Fibroblast of gingiva (primary cell): ENCODE measurements at regions not wholly inside any gene's neighbourhood (a gene's known extent, or its start where the extent isn't known, plus 50 kb on each side); places are given as distances from the start of the nearest gene placed in this dataset.

ENCODE experiments used
- DNase-seq: peaks from one replicate; pipeline ENCODE4 v3.0.0-alpha.2; 2011; ENCODE audit warnings: low read depth

DNA sequence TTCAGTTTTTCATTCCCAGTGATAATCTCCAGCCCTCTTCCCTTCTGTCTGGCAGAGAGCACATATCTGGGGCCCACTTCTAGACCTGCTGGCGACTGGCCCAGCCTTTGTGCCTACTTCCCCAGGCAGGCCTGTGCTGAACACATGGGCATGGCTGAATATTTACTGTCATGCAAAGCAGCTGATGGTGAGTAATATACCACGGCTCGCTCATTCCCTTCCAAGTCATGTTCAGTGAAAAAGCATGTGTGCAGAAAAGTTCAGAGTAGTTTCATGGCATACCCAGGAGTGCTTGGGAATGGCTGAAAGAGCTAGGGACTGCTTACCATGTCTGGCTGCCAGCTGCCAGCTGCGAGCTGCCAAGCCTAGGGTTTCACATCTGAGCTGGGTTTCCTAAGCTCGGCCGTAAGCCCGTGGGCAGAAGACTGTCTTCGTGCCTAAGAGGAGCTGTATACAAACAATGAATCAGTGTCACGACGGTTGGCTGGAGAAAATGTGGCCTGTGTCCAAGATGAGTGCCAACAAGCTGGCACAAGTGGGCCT is 179.9 kb upstream of the PELI2 start:
- DNase-seq: peak; percentile 93

DNA sequence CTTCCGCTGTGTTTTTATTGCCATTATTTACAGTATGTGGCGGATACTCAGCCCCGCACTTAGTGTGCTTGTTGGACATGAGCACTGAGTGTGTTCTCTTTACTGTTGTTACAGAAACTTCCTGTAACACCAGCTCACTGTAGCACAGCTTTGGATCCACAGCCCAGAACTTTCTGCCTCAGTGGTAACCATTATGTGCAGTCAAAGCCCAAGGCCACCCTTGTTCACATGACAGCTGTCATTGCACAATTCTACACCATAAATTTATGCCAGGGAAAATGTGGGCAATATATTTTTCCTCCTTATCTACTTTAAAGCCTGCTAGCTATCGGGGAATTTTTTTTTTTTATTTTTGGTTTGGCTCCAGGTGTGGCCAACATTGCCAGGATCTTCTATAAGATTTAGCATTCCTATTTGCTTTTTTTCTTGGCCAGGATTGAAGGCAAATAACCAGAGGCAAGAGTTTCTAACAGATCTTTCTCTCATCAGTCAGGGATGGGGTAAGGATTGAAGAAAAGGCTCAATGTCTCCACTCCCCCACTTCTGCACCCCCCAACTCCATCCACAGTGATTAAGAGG is 176.0 kb upstream of the PELI2 start:
- DNase-seq: no peak

DNA sequence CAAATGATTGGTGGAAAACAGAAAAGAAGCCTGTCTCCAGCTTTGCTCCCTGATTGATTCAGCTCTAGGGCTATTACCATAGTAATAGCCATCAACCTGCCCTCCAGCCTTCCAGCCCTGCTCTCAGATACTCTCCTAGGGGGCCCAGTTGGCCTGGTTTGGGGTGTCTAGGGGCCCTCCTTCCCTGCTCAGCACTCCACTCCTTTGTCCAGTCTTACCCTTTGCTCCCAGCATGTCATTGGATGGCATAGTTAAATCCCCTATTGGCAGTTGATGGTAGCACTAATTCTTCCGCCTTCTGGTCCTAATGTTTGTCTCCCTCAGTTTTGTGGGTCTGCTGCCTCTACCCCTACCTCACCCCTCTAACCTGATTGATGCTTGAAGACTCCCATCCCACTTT is 175.4 kb upstream of the PELI2 start:
- DNase-seq: no peak

DNA sequence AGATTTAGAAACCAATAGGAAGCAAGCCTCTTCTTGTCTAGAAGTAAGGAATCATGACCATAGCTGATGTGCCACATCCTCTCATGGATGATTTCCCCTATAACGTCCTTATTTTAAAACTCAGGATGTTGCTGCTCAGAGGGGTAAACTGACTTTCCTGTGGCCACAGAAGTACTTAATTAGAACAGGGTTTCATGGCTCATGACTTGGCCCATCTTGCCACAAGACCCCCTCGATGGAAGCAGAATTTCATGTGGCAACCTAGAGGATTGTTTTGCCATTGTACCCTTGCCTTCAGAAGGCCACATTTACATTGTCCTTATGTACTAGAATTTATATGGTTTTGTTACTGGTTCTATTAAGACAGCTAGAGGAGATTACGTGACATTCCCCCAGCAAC is 173.5 kb upstream of the PELI2 start:
- DNase-seq: no peak

DNA sequence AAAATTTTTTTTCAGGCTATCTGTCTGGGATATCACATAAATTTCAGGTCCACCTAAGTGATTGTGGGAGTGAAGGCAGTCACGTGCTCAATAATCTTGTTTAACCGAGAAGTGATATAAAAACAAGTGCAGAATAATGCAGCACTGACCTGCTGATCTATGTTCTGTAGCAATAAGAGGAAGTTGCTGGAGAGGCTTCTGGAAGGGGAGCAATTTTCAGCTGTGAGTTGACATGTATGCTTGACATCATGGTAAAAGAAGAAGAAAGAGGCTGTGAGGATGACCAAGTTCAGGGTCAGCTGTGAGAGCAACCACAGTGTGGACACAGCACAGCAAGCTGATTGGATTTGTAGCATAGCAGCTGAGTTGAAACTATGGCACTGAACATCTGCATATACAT is 172.0 kb upstream of the PELI2 start:
- DNase-seq: no peak

DNA sequence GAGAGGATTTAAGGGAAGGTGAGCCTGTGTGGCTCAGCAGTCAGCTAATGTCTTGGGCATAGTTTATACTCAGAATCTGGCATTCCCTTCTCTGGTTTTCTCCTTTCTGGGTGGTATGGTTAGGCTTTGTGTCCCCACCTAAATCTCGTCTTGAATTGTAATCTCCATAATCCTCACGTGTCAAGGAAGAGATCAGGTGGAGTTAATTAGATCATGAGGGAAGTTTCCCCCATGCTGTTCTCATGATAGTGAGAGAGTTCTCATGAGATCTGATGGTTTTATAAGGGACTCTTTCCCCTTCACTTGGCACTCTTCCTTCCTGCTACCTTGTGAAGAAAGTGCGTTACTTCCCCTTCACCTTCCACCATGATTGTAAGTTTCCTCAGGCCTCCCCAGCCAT is 169.8 kb upstream of the PELI2 start:
- DNase-seq: no peak

DNA sequence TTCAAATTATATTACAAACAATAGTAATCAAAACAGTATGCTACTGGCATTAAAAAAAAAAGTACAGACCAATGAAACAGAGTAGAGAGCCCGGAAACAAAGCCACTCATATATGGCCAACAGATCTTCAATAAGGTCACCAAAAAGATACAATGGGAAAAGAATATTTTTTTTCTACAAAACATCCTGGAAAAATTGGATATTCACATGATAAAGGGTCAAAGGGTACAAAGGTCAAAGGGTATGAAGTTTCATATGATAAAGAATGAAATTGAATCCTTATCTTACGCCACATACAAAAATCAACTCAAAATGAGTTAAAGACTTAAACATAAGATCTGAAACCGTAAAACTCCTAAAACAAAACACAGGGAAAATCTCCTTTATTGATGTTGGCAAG is 168.5 kb upstream of the PELI2 start:
- no peak for DNase-seq

DNA sequence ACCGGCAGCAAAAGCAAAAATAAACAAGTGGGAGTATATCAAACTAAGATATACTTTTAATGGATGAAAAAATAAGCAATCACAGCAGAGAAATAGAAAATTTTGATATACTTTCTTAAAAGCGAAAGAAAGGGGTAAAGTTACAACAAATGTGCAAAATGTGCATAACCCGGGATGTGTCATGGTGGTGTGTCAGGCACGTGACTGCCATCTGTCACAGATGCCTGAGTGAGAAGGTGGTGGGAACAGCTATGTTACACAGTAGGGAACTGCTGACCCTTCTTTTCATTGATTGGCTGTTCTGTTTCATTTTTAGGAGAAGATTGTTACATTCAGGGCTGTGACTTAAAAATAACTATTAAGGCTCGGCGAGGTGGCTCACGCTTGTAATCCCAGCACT is 168.1 kb upstream of the PELI2 start:
- no peak for DNase-seq

DNA sequence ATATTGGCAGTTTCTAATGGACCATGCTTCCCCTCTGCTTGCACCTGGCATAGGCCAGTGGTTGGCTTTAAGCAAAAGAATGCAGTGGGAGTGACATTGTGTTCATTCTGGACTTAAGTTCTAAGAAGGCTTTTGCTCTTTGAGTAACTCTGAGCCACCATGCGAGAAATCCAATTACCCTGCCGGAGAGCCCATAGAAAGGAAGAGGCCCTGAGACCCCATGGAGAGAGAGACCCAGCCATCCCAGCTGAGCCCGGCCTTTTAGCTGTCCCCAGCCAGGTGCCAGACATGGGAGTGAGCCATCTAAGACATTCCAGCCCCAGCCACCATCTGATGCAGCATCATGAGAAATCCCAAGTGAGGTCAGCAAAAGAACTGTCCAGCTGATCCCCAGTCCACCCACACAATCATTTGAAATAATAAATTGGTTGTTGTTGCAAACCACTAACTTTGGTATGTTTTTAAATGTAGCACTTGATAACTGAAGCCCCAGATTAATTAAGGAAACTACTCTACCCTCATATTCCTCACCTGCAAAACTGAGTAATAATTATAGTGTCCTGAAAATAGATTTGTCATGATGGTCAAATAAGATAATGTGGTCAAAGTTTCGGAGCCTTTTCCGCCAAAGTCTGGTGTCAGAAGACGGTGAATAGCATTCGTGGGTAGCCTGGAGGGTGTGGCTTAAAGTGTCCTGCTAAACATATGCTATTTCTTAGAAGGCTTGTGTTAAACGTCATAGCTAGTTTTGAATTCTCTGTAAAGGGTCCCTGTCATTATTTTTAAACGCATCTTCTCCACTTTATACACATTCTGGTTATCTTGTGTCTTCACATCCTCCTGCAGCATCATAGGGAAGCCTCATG is 166.6 kb upstream of the PELI2 start:
- DNase-seq: no peak

DNA sequence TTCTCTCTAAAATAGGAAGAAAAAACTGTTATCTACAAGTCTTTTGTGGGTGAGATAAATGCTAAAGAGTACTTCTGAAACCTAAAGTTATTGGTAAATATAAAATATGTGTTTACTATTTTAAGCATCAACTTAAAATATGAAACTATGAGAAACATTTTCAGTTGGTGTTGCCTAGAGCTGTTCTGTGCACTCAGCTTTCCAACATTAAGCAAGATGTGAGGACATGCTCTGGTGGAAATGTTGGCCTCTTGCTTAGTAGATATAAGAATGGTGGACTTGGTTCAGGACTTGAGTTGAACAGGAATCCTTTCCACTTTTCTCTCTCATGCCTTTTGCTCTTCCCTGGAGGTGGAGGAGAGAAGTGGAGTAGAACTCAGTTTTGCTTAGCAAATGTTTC is 164.1 kb upstream of the PELI2 start:
- peak; percentile 9 for DNase-seq

DNA sequence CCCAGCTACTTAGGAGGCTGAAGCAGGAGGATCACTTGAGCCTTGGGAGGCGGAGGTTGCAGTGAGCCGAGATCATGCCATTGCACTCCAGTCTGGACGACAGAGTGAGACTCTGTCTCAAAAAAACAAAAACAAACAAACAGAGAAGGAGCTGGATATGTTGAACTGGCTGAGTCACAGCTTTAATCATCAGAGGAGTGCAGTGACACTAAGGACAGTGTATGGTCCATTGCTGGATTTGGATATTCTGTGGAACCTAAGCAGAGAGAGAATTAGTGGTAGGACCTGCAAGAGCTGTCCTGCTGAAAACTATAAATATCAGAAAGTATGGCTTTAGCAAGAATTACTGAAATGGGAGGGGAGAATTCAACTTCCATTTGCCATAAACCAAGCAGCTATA is 163.0 kb upstream of the PELI2 start:
- no peak for DNase-seq

DNA sequence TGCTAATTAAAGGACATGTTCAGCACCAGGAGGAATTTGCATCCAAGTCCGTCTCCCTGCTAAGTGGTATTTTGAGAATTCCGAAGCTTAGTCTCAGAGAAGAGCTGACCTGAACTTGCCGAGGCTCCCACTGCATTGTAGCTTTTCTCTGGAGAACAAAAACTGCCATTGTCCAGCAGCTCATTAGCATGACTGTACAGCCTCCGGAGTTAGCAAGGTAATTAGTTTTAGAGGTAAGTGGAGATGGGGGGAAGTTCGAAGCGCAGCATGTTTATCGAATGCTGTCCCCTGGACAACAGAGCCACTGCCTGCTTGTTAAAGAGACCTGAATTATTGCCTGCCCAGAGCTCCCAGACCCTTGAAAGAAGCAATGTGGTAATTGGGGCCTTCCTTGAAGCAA is 160.3 kb upstream of the PELI2 start:
- DNase-seq: no peak

DNA sequence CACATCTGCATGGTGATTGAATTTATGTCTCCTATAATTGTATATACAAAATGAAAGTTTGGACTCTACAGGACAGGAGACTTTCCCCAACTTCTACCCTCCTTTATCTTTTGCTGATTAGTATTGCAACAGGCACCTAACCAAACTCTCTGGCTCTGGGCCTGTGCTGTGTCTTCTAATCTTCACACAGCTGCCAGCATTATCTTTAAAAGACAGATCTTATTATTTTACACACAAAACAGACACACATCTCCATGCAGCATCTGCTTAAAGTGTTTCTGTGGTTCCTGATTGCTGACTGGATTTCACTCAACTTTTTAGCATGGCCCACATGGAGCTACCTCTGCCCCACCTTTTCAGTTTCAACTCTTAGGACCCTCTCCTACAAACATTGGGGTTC is 154.9 kb upstream of the PELI2 start:
- DNase-seq: no peak

DNA sequence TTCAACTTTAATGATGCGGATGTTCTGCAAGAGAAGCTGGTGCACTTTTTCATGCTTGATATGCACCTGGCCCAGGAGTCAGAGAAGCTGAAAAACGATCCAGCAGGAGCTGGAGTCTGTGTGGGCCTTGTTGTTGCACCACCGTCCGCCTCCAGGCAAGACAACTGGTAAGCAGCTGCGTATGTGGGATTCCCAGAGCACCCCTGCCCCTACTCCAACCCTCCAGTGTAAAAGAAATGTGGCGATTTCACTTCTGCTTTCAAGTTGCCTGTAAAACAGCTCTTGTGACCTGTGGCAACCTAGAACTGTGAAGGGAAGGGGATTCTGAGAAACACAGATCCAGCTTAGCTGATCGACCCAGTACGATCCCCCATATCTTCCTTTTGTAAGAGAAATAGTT is 154.1 kb upstream of the PELI2 start:
- DNase-seq: no peak

DNA sequence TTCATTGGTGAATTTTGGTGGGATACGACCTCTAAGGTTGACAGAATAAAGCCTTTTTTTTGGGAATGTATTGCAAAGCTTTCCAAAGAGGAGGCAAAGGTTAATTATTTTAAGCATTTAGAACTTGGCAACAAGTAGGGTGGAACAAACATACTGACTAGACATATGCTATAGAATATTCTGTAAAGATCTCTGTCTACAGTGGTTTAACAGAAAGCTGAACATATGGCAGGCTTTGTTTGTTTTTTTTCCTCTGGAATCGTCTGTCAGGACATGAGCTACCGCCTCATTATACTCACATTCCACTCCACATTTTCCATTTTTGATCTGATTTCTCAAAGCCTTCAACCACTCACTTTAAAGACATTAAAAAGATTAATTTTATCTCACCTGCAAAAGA is 153.4 kb upstream of the PELI2 start:
- DNase-seq: no peak

DNA sequence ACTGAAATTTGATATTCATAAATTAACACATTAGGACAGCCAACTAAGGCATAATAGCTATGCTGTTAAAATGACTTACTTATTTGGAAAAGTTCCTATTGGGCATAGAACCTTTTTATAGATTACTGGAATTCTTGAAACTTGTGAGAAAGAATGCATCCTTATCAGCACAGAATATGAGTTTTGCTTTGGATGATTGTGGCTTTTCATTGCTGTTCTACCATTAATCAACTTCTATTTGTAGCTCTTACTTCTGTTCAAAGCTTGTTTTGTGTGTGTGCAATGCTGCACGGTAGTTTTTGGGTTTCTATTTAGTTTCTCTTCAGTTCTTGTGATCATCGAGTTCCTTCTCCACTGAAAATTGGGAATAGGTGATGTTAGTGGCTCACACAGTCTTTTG is 152.4 kb upstream of the PELI2 start:
- DNase-seq: no peak

DNA sequence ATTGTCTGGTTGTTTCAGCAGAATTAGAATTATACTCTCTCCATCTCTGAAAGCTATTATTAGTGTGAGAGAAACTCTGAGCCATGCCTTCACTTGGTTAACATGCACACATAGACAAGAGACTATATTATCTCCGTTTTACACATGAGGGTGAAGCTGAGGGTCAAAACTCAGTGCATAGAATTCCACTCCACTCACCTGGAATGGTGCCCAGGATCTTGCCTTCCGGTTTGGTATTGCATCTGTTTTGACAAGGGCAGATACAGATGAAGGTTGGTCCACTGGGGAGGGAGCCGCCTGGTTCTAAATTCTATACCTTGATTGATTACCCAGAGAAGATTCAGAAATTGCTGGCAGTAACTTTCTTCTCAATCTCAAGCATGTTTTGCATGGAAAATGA is 149.5 kb upstream of the PELI2 start:
- no peak for DNase-seq

DNA sequence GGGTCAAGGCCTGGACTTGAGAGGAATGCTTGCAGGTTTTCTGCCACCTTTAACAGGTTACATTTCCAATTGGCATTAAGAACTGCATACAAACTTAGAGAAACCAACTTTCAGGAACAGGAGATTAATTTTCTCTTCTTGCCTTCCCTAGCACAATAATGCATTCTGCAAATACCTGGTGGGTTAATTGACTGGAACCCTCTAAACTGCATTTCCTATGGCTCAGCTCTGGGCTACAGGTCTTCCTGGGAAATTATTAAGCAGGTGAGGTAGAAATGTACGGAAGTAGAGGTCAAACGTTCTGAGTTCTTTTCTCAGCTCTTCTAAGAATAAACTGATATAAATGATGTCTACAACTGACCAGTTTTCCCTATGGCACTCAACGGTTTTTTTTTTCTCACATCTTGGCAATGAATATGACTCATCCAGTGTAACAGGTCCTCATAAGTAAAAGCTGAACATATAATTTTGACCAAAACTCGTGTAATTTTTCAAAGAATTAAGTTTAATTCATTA is 144.9 kb upstream of the PELI2 start:
- DNase-seq: no peak

DNA sequence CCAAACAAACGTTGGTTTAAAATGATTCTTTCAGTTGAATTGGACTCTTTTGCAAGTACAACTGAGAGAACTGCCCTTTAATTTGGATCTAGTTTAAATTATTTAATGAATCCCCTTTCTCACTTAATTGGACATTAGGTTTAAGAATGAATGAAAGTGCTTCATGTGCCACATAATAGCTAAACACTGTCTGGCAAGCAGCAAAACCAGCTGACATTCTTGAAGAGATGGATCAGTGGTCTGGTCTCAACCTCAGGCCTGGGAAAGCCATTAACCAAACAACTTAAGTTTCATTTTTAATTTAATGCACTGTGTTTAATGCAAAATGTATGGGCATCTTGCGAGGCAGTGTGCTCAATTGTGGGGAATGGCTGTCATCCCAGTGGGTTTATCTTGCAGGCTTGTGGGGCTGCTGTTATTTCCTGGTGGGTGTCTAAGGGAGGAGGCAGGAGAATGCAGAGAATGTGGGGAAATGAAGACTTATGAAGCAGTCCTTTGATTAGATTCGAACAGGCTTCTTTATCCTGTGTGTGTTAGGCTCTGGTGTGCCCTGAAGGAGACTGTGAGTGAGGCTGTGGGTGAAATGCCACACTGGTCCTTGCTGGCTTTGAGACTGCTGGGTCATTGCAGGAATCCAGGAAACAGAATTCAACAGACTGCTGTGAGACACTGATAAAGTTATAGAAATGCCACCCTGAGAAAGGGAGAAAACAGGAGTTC is 144.1 kb upstream of the PELI2 start:
- DNase-seq: no peak

DNA sequence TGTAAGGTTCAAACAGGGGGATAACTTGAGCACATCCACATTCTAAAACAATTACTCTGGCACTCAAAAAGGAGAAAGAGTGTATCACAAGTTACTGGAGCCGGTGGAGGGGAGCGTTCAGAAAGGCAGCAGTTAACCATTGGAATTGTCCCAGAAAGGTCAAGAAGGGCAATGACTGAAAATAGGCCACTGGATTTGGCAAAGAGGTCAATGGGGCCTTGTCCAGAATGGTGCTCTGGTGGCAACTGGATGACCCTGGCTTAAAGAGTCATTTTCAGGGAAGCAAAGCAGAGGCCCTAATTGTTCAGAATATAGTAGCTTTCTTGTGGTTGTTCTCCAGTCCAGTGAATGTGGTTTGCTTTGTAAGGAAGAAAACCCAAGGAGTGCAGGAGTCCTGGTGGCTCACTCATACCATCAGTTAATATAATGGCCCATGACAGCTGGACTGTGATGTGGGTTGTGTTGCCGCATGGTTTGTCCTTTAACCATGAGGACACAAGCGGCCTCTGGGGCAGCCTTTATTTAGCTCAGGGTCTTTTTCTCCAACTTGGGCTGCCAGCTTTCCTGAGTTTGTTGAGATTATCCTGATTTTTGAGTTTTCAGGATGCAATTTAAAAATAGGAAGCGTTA is 142.8 kb upstream of the PELI2 start:
- DNase-seq: no peak

DNA sequence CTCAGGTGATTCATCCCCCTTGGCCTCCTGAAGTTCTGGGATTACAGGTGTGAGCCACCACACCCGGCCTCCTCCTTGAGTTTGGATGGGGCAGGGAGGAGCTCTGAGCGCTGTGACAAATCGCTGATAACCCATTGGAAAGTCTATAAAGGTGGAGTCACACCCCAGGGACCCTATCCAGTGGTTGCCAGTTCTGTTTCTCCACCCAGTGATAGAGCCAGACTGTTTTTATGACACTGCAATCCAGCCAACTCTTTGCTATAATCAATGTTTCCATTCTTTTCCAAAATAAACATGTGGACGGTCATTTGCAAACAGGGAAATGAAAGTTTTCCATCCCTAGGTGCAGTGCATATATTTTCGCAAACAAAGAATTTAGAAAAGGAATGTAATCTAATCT is 142.0 kb upstream of the PELI2 start:
- DNase-seq: no peak

DNA sequence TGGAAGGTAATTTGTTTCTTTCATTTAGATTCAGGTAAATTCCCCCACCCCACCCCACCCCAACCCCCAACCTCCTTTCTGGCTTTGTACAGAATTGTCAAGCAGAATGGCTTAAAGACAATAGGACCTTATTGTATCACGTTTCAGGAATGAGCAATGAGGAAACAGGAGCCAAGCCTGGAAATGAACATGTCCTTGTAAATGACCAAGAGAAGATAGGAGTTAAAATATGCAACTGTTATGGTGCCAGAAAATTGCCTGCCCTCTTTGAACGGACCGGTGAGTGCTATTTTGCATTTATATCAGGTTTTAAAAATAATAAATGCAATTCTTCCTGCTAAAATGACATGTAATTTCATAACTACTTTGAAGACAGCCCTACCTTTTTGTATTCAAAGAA is 141.6 kb upstream of the PELI2 start:
- no peak for DNase-seq
